Occipital lobe (tissue), 1 donor: ENCODE measurements at regions not wholly inside any gene's neighbourhood (a gene's known extent, or its start where the extent isn't known, plus 50 kb on each side); places are given as distances from the start of the nearest gene placed in this dataset.
A peak's percentile ranks its signal among the peaks of the same experiment; 100 is the strongest.

ENCODE experiments used
- DNase-seq: peaks from one replicate; lab custom pipeline; 2025; lab: John Stamatoyannopoulos, UW

DNA sequence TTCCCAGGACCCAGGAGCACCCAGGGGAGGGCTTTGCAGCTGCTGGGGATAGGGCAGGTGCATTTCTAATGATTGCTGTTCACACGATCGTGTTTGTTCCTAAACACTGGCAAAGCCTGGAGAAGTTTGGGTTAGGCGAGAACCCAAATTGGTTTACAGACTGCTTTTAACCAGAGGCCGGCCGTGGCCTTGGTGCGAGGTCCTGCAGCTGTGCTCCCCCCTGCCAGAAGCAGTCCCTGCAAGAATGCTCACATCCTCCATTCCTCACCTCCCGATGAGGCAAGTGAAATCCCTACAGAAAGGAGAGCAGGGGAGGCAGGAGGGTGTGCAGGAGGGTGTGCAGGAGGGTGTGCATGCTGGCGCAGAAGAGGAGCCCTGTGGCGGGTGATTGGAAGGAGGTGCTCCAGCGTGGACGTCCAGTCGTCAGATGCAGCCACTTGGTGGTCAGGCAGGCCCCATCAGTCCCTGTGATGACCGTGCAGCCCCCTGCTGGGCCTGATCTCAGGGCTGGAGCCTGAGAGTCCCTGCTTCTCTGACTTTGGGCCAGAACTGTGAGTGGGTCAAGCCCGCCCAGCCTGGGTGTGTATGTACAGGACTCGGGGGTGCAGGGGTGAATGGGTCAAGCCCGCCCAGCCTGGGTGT lies 55.7 kb upstream of the FRMD1 start:
- DNase-seq, result no peak

DNA sequence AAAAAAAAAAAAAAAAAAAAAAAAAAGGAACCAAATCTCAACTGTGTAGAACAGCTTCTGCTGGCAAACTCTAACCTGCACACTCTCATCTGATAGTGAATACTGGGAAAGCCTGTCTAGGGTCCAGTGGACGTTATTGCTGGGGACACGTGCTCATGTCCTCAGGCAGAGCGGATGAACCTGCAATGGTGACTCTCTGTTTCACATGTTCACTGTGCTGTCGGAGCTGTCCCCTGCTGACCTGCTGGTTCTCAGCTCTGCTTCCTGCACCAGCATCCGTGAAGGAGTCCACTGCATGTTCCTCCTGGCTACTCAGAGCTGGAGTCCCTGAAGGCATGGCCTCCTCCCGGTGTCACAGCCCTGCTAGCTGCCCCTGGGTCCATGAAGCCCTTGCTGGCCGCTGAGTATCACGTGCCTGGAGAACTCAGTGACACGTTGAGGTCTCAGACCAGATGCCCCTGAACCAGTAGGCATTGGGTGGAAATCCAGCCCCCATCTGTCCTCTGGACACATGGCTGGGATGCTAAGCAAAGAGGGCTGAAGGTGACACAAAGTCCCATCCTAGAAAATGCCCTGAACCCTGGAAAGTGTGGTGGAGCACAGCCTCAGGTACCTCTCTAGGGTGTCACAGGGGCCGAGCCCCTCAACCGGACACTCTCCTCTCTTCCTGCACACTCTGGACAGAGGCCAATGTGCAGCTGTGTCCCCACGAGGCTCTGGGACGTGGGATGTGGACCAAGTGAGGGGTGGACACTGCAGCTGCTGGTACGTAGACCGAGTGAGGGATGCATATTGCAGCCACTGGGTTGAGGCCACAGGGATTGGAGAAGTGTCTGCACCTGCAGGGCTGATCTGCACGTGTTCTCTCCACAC lies 54.9 kb upstream of the FRMD1 start:
- no peak for DNase-seq

DNA sequence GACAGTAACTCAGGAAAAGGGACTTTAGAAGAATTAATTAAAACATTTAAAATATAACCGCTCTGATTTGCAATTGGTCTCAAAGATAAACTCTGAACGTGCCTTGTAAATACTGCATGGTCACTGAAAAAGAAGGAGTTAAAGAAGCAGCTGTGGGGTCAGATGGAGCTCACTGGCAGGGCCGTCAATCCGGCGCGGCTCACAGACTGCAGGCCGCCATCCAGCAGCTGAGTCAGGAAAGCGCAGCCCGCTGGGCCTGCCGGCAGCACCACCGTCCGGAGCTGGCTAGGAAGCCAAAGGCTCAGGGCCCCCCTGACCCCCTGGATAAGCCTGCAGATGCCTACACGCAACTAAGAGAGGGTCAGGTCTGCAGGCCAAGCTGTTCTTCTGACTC lies 54.2 kb upstream of the FRMD1 start:
- DNase-seq, result peak; percentile 32

DNA sequence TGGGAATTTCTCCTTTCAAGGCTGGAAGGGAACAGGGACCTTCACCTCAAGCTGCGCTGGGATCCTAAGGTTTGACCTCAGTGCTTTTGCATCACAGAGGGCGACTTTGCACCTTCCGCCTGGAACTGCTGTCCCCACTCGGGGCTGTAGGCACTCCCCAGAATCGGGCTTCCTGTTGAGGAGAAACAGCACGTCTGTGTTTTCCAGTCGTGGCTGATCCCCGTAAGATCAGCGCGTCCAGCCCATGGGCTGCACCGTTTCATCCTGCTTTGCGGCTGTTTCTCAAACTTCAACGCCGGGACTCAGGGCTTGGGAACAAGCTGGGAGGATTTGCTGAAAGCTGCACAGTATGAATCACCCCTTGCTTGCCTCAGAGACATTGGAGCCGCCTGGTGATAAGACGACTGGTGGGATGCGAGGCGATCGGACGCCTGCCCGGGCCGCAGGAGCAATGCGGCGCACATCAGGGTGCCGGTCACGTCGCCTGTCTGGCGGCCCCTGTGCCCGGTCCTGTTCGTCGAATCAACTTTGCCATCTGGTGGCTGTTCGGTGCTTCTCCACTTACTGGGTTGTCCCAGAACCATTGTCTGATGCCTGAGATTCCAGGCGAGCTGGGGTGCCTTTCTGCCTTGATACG lies 53.6 kb upstream of the FRMD1 start:
- peak; percentile 67 for DNase-seq

GRCh38 chr6:168131464-168132415 lies 52.7 kb upstream of the FRMD1 start:
- no peak for DNase-seq

DNA sequence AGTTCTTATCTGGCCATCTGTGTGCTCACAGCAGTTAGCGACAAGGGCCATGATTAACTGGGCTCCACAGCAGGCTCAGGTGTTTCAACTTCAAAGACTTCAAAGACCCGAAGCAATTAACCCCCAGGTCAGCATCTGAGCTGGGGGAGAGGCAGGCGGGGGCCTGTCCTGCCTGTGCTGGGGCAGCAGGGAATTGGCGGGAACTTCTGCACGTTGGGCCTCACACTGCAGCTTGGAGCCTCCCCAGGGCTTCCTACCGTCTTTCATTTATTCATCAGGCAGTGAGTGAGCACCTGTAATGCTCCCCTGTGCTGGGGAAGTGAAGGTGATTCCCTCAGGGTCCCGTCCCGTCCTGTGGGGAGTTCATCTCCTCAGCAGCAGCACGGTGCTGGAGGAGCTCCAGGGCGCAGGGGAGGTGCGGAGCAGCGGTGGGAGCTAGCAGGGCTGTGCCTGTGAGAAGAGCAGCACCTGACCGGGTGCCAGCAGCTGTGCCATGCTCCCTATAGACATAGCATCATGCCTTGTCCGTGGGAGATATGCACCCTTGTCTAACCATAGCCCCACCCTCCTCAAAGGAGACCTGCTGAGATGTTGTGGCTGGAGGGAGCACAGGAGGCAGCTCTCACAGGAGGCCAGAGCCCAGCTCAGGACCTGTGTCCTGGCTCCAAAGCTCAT lies 51.8 kb upstream of the FRMD1 start:
- DNase-seq, result no peak

GRCh38 chr6:168130168-168130696 lies 51.2 kb upstream of the FRMD1 start:
- DNase-seq, result no peak

DNA sequence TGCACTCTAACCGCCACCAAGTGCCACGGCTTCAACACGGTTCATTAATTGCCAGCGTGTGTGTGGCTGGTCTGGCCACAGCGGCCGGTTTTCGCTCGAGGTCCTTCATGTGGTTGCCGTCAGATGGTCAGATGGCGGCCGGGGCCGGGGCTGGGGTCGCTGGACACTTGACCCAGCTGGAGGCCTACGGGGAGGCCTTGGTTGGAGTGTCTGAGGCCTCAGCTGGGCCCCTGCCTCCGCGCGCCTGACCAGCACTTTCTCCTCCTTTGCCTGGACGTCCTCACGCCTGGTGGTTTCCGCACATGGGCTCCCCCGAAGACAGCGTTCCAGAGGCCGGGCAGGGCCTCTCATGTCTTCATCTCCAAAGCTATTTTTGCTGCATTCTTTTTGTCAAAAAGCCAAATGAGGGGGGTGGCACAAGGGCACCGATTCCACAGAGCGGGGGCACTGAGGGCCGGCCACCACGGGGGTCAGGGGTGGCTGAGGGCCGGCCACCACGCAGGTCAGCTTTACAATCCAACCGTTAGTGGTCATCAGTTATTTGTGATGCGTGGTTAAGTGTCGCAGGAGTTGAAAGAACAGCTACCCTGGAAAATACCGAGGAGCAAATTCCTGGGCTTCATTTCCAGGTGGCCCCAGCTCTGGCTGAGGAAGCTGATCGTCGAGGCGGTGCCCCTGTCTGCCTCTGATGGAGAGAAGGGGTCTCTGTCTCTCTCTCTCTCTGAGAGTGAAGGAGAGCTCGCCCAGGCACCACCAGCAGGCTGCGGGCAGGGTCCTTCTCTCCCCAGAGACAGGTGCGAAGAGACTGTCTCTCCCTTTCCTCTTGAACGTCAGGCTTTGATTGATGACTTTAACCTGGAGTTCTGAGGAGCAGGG lies 50.5 kb upstream of the FRMD1 start:
- DNase-seq, result no peak

DNA sequence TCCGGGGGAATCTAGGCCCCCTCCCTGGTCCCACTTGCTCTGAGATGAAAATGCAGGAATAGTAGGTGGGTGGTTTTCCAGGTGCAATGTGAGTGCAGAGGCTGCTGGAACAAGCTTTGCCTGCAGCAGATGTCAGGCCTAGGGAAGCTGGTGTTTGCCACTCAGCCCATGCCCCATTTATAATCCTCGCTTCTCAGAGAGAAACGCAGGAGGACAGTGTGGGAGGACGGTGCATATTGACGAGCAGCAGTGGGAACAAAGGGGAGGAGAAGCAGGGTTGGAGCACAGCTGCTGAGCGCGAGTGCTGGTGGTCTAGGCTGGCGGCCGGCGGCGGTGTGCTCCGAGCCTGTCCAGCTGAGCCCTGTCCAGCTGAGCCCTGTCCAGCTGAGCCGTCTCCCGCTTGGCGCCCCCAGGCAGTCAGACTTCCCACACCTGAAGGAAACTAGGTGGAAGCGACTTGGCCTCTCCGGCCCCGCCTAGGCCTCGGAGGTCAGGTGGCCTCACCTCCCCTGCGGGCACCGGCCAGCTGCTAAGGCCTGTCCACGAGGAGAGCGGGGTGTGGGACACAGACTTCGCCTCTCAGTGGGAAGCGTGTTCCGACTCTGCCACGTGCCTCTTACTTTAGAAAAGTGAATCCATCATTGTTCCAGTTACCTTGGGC lies 49.7 kb upstream of the FRMD1 start:
- no peak for DNase-seq
